ENCODE measurements at regions not wholly inside any gene's neighbourhood (a gene's known extent, or its start where the extent isn't known, plus 50 kb on each side); places are given as distances from the start of the nearest gene placed in this dataset.

GRCh38 chr3:17795711-17796110, 53.3 kb upstream of the TBC1D5 start:
- no peak overlapping the region for H2AFZ ChIP-seq (ENCODE audit: insufficient read depth, low read length, poor library complexity)
- H3K27ac ChIP-seq (ENCODE audit: low read depth, low read length) = no peak overlapping the region
- H2BK12ac ChIP-seq (ENCODE audit: low read length) = no peak overlapping the region
- H3K27me3 ChIP-seq (ENCODE audit: insufficient read depth, low read length) = no peaks in the 10 kb centered on the region
- no peak overlapping the region for H2AK5ac ChIP-seq (ENCODE audit: low read length)
- no peak overlapping the region for H2BK5ac ChIP-seq (ENCODE audit: low read depth, low read length, poor library complexity)
- H3K9ac ChIP-seq (ENCODE audit: low read length) = no peak overlapping the region
- no peaks in the 10 kb centered on the region for H3K9me3 ChIP-seq (ENCODE audit: insufficient read depth, low read depth, low read length)
- no peaks in the 10 kb centered on the region for H3K4me1 ChIP-seq (ENCODE audit: control insufficient read depth in 1 of 2, insufficient read depth in 2 of 2, low read length in 2 of 2)
- no peaks in the 10 kb centered on the region for H3K79me1 ChIP-seq (ENCODE audit: low read length)
- H3K23ac ChIP-seq (ENCODE audit: low read length) = no peak overlapping the region
- no peaks in the 10 kb centered on the region for H3K79me2 ChIP-seq (ENCODE audit: control insufficient read depth, insufficient read depth, low read length, poor library complexity)
- no peaks in the 10 kb centered on the region for H3K36me3 ChIP-seq (ENCODE audit: control insufficient read depth in 1 of 2, insufficient read depth in 2 of 2, low read length in 2 of 2)
- H4K8ac ChIP-seq (ENCODE audit: low read depth, low read length) = no peak overlapping the region
- DNase-seq = no peak
- no peak overlapping the region for H3K4ac ChIP-seq (ENCODE audit: low read depth, low read length)
- no peak overlapping the region for H3K4me2 ChIP-seq (ENCODE audit: low read length)
- no peak overlapping the region for H2BK120ac ChIP-seq (ENCODE audit: insufficient read depth, low read length, poor library complexity)
- H4K91ac ChIP-seq (ENCODE audit: low read depth, low read length) = no peak overlapping the region
- no CpG with 5 or more reads among the region's 3 CpGs for WGBS (ENCODE audit: extremely low coverage, insufficient coverage, insufficient read length)
- H3K4me3 ChIP-seq (ENCODE audit: low read depth, low read length) = no peak overlapping the region
- no peak overlapping the region for H4K12ac ChIP-seq (ENCODE audit: low read depth, low read length)
- no peak overlapping the region for H3K14ac ChIP-seq (ENCODE audit: low read length)
- H3K18ac ChIP-seq (ENCODE audit: low read length) = no peak overlapping the region

- no peak overlapping the region for H2AFZ ChIP-seq (ENCODE audit: insufficient read depth, low read length, poor library complexity)
- H3K4ac ChIP-seq (ENCODE audit: low read depth, low read length) = no peak overlapping the region
- H3K27me3 ChIP-seq (ENCODE audit: insufficient read depth, low read length) = no peaks in the 10 kb centered on the region
- H3K27ac ChIP-seq (ENCODE audit: low read depth, low read length) = no peak overlapping the region
- H2BK5ac ChIP-seq (ENCODE audit: low read depth, low read length, poor library complexity) = no peak overlapping the region
- H3K36me3 ChIP-seq (ENCODE audit: control insufficient read depth in 1 of 2, insufficient read depth in 2 of 2, low read length in 2 of 2) = no peaks in the 10 kb centered on the region
- H3K79me2 ChIP-seq (ENCODE audit: control insufficient read depth, insufficient read depth, low read length, poor library complexity) = no peaks in the 10 kb centered on the region
- H2AK5ac ChIP-seq (ENCODE audit: low read length) = no peak overlapping the region
- no peak overlapping the region for H4K91ac ChIP-seq (ENCODE audit: low read depth, low read length)
- H3K4me3 ChIP-seq (ENCODE audit: low read depth, low read length) = no peak overlapping the region
- no peaks in the 10 kb centered on the region for H3K4me1 ChIP-seq (ENCODE audit: control insufficient read depth in 1 of 2, insufficient read depth in 2 of 2, low read length in 2 of 2)
- no peak overlapping the region for H3K23ac ChIP-seq (ENCODE audit: low read length)
- H3K14ac ChIP-seq (ENCODE audit: low read length) = no peak overlapping the region
- H4K12ac ChIP-seq (ENCODE audit: low read depth, low read length) = no peak overlapping the region
- H2BK120ac ChIP-seq (ENCODE audit: insufficient read depth, low read length, poor library complexity) = no peak overlapping the region
- H4K8ac ChIP-seq (ENCODE audit: low read depth, low read length) = no peak overlapping the region
- no peaks in the 10 kb centered on the region for H3K9me3 ChIP-seq (ENCODE audit: insufficient read depth, low read depth, low read length)
- no peak overlapping the region for H3K4me2 ChIP-seq (ENCODE audit: low read length)
- H3K9ac ChIP-seq (ENCODE audit: low read length) = no peak overlapping the region
- no peak overlapping the region for H3K18ac ChIP-seq (ENCODE audit: low read length)
- WGBS (ENCODE audit: extremely low coverage, insufficient coverage, insufficient read length) = no CpG with 5 or more reads among the region's 1 CpG
- H2BK12ac ChIP-seq (ENCODE audit: low read length) = no peak overlapping the region
- no peaks in the 10 kb centered on the region for H3K79me1 ChIP-seq (ENCODE audit: low read length)
- DNase-seq = no peak
Observed at GRCh38 chr3:17795280-17795679, 52.8 kb upstream of the TBC1D5 start.

GRCh38 chr3:17793542-17794195, 51.2 kb upstream of the TBC1D5 start:
- H4K91ac ChIP-seq (ENCODE audit: low read depth, low read length) = no peak overlapping the region
- no peak overlapping the region for H3K4me2 ChIP-seq (ENCODE audit: low read length)
- no peaks in the 10 kb centered on the region for H3K27me3 ChIP-seq (ENCODE audit: insufficient read depth, low read length)
- H2AFZ ChIP-seq (ENCODE audit: insufficient read depth, low read length, poor library complexity) = no peak overlapping the region
- no peak overlapping the region for H2BK5ac ChIP-seq (ENCODE audit: low read depth, low read length, poor library complexity)
- no peak overlapping the region for H2BK120ac ChIP-seq (ENCODE audit: insufficient read depth, low read length, poor library complexity)
- H3K79me1 ChIP-seq (ENCODE audit: low read length) = no peaks in the 10 kb centered on the region
- no peaks in the 10 kb centered on the region for H3K9me3 ChIP-seq (ENCODE audit: insufficient read depth, low read depth, low read length)
- H3K4me1 ChIP-seq (ENCODE audit: control insufficient read depth in 1 of 2, insufficient read depth in 2 of 2, low read length in 2 of 2) = no peaks in the 10 kb centered on the region
- no peaks in the 10 kb centered on the region for H3K36me3 ChIP-seq (ENCODE audit: control insufficient read depth in 1 of 2, insufficient read depth in 2 of 2, low read length in 2 of 2)
- no peak overlapping the region for H3K9ac ChIP-seq (ENCODE audit: low read length)
- no peaks in the 10 kb centered on the region for H3K79me2 ChIP-seq (ENCODE audit: control insufficient read depth, insufficient read depth, low read length, poor library complexity)
- no peak overlapping the region for H2AK5ac ChIP-seq (ENCODE audit: low read length)
- H3K4ac ChIP-seq (ENCODE audit: low read depth, low read length) = no peak overlapping the region
- no CpG with 5 or more reads among the region's 4 CpGs for WGBS (ENCODE audit: extremely low coverage, insufficient coverage, insufficient read length)
- no peak overlapping the region for H3K27ac ChIP-seq (ENCODE audit: low read depth, low read length)
- no peak overlapping the region for H3K18ac ChIP-seq (ENCODE audit: low read length)
- no peak overlapping the region for H4K12ac ChIP-seq (ENCODE audit: low read depth, low read length)
- no peak overlapping the region for H3K23ac ChIP-seq (ENCODE audit: low read length)
- DNase-seq = no peak
- no peak overlapping the region for H3K4me3 ChIP-seq (ENCODE audit: low read depth, low read length)
- H2BK12ac ChIP-seq (ENCODE audit: low read length) = no peak overlapping the region
- H3K14ac ChIP-seq (ENCODE audit: low read length) = no peak overlapping the region
- no peak overlapping the region for H4K8ac ChIP-seq (ENCODE audit: low read depth, low read length)
